ENCODE measurements at regions not wholly inside any gene's neighbourhood (a gene's known extent, or its start where the extent isn't known, plus 50 kb on each side); places are given as distances from the start of the nearest gene placed in this dataset.
"Not testable (repeated sequence)": the region's sequence is repeated elsewhere in the genome, so short reads cannot be mapped to it uniquely, and the experiment has no call there.

GRCh38 chr11:82191695-82192094 lies 542.0 kb downstream of the FAM181B start:
- no peak for DNase-seq

GRCh38 chr11:82185925-82186324 lies 547.7 kb downstream of the FAM181B start:
- DNase-seq = no peak

- no peak for DNase-seq
Measured at GRCh38 chr11:82184966-82185365, 548.7 kb downstream of the FAM181B start.

GRCh38 chr11:82183346-82183745 lies 550.3 kb downstream of the FAM181B start:
- DNase-seq = no peak

DNA sequence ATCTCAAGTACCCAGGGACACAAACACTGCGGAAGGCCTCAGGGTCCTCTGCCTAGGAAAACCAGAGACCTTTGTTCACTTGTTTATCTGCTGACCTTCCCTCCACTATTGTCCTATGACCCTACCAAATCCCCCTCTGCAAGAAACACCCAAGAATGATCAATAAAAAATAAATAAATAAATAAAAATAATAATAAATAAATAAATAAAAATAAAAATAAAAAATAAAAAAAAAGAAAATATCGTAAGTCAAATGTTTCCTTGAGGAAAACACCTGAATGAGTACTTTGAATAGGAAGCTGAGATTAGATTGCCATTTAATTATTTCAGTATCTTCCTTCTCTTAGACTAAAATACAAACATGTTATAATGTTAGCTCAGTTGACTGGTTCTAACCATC lies 551.0 kb downstream of the FAM181B start:
- DNase-seq = not testable (repeated sequence)

DNA sequence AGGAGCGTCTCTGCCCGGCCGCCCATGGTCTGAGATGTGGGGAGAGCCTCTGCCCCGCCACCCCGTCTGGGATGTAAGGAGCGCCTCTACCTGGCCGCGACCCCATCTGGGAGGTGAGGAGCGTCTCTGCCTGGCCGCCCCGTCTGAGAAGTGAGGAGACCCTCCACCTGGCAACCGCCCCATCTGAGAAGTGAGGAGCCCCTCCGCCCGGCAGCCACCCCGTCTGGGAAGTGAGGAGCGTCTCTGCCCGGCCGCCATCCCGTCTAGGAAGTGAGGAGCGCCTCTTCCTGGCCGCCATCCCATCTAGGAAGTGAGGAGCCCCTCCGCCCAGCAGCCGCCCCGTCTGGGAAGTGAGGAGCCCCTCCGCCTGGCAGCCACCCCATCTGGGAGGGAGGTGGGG lies 551.9 kb downstream of the FAM181B start:
- not testable (repeated sequence) for DNase-seq

DNA sequence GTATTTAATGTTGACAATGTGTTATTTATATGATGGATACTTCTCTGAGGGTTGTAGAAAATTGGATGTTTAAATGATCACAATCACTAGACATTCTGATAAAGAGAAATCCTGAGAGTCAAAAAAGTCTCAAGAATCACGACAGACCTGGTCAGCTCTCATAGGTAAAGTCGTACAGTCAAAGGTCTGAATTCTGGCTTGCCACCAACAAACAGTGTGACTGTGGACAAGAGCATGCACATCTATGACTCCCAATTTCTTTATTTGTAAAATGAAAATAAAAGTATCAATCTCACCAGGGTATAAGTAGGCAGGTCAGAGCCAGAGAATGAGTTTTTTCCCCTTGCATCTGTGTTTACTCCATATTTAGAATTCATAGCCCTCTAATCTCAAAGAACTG lies 556.7 kb downstream of the FAM181B start:
- no peak for DNase-seq

- no peak for DNase-seq
Measured at GRCh38 chr11:82176365-82176764, 557.3 kb downstream of the FAM181B start.

- DNase-seq = no peak
Measured at GRCh38 chr11:82174610-82175009, 559.1 kb downstream of the FAM181B start.

- DNase-seq = no peak
Measured at GRCh38 chr11:82146789-82147188, 586.9 kb downstream of the FAM181B start.

DNA sequence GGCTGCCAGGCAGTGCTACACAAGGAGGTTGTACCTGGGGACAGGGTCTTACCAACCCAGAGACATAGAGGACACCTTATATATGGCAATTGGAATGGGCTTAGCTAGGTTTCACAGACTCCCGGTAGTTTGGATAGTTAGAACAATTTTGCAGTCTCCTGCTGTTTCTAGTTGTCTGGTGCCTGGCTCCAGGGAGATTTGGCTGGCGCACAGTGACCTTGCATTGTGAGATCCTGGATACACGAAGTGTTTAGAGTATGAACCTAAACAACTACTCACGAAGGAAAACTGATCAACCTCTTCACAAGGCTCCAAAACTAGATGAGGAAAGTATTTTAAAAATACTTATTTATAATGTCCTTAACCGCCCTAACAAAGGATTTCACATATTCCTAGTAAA lies 614.7 kb downstream of the FAM181B start:
- no peak for DNase-seq

GRCh38 chr11:82117362-82117761 lies 616.3 kb downstream of the FAM181B start:
- DNase-seq = no peak

DNA sequence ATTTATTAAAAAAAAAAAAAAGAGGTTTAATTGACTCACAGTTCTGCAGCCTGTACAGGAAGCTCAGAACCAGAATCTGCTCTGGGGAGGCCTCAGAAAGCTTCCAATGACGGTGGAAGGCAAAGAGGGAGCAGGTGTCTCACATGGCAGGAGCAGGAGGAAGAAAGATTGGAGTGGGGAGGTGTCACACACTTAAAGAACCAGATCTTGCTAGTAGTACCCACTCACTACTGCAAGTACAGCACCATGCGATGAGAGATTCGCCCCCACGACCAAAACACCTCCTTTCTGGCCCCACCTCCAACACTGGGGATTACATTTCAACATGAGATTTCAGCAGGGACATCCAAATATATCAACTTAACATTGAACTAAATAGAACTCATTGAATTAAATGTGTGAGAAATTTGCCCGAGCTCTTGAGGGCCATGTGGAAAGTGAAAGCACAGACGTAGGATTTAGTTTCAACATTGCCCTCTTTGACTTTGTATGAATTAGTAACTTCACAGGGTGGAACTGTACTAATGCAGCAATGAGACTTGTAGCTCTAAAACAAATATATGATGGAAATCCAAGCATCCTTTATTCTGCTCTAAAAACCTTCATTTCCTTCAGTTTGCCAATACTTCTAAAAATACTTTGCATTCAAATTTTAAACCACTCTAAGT lies 628.2 kb downstream of the FAM181B start:
- DNase-seq = no peak

DNA sequence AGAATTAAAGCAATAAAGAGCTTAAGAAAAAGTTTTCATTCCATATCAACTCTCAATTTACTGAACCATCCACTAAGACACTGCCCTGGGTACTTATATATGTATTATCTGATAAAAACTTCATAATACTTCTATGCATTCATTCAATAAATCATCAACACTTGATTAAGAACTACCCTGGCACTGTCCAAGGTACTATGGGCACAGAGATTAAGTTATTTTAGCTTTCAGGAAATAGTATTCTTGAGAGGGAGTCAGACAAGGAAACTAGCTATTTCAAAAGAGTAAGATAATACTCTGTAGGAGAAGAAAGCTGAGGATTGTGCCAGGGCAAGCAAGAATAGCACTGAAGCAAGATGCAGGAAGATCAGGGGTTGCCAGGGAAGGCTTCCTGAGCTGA lies 640.8 kb downstream of the FAM181B start:
- DNase-seq = no peak

GRCh38 chr11:82089426-82089825 lies 644.2 kb downstream of the FAM181B start:
- DNase-seq = no peak

- DNase-seq = no peak
Measured at GRCh38 chr11:82085493-82085892, 648.2 kb downstream of the FAM181B start.

- DNase-seq = no peak
Measured at GRCh38 chr11:82082976-82083375, 650.7 kb downstream of the FAM181B start.

GRCh38 chr11:82080160-82080559 lies 653.5 kb downstream of the FAM181B start:
- DNase-seq = no peak

DNA sequence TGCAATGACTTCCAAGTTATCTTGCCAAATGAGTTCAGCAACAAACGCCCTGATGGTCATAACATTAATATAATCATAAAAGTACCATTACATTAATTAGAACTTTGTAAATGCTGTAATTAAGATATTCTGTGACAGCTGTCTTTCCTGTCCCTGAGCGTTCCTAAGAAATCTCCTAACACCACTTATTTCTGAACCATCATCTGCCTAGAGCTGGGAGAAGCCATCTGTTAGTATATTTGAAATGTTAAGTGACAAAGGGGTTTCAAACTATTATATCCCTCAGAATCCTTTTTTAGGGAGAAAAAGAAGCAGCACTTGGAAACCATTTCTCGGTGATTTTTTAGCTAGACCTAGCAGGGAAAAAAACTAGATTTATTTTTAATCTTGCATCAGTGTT lies 657.5 kb downstream of the FAM181B start:
- DNase-seq = no peak

- no peak for DNase-seq
Measured at GRCh38 chr11:82059505-82059904, 674.2 kb downstream of the FAM181B start.

DNA sequence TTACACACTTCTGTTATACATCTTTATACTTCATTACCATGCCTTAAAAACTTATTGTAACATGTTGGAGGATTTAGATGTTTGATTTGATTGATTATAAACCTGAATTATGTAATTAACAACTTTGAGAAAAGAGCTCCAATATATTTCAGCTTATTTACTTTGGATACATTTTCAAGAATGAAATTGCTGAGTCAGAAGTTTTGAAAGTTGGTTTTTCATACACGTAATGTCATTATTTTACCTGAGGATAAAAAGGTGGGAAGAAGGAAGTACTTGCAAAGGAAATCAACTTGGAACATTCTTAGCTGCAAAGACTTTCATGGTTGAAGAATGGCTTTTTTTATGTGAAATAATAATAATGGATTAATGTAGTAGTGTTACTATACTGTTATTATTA lies 677.2 kb downstream of the FAM181B start:
- DNase-seq = no peak

GRCh38 chr11:82049199-82049598 lies 684.5 kb downstream of the FAM181B start:
- DNase-seq = no peak

- no peak for DNase-seq
Measured at GRCh38 chr11:82047200-82047599, 686.5 kb downstream of the FAM181B start.

GRCh38 chr11:82046778-82047177 lies 686.9 kb downstream of the FAM181B start:
- DNase-seq = peak; percentile 23

DNA sequence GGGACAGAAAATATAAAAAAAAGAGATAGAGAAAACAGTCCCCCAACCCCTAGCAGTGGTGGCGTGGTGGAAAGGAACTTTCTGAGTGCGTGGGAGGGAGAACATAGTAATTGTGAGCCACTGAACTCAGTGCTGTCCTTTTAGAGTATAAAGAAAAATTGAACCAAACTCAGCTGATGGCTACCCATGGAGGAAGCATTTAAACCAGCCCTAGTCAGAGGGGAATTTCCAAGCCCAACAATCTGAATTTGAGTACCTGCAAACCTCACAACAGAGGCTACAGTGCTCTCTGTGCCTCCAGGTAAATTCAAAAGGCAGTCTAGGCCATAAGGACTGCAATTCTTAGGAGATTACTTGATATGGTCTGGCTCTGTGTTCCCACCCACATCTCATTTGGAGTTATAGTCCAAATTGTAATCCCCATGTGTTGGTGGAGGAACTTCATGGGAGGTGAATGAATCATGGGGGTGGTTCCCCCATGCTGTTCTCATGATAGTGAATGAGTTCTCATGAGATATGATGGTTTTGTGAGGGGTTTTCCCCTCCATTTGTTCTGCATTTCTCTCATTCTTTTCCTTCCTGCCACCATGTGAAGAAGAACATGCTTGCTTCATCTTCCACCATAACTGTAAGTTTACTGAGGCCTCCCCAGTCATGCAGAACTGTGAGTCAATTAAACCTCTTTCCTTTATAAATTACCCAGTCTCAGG lies 687.8 kb downstream of the FAM181B start:
- no peak for DNase-seq

Data from midbrain (tissue), 1 donor.